NCI-H510A treated with DMSO at 0.1 percent for 48 hours (cell line): ENCODE measurements at regions not wholly inside any gene's neighbourhood (a gene's known extent, or its start where the extent isn't known, plus 50 kb on each side); places are given as distances from the start of the nearest gene placed in this dataset.

Experiments
- DNase-seq: peaks from one replicate; lab custom pipeline; 2025; lab: John Stamatoyannopoulos, UW

DNA sequence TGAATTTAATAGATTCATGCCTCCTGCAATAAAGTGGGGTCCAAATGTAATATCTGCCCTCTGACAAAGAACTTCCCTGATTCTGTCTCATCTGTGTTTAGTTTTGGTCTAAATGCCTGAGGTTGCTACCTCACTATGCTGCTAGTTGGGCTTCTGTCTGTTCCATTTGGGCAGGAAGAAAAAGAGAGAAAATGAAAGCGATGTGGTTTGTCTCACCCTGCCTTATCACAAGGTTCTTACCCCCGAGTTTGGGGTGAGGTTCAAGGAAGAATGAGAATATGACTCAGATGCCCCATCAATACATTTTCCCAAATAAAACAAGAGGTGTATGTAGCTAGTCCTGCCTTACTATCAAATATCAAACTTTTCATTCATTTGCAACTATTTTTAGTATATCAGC, 132.1 kb upstream of the MTAP start:
- no peak for DNase-seq

DNA sequence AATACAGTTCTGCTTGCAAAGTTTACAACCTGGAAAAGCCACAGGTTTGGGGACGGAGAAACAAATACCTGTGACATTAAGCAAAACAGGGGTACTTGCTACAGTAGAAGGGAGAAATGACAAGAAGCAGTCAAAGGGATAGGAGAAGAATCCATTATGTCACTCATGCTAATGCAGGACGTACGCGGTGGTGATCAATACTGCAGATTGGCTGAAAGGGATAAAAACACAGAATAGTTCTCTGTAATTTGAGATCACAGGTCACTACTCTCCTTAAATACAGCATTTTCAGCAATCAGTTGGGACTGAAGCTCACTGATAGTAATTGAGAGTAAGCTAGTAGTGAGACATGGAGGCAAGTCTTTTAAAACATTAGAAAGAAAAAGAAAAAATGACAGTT, 130.3 kb upstream of the MTAP start:
- DNase-seq, result no peak

DNA sequence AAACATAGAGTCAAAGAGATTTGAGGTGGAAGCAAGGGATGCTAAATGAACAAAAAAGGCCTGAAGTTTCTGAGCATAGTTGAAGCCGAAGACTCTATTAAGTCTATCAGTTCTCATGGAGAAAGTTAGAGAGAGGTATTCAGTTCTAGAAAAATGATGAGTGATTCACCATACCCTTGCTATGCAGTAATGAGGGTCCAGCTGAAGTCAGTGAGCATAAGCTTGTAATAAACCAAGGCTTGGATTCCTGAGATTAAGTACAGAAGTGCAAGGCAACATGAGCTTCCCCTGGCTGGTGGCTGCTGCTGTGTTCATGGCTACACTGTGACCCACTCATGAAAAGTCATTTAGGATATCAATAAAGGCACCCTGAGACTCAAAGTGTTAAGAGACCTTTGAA, 129.7 kb upstream of the MTAP start:
- no peak for DNase-seq

GRCh38 chr9:21674894-21675293, 127.5 kb upstream of the MTAP start:
- no peak for DNase-seq

GRCh38 chr9:21677387-21677786, 125.0 kb upstream of the MTAP start:
- no peak for DNase-seq

DNA sequence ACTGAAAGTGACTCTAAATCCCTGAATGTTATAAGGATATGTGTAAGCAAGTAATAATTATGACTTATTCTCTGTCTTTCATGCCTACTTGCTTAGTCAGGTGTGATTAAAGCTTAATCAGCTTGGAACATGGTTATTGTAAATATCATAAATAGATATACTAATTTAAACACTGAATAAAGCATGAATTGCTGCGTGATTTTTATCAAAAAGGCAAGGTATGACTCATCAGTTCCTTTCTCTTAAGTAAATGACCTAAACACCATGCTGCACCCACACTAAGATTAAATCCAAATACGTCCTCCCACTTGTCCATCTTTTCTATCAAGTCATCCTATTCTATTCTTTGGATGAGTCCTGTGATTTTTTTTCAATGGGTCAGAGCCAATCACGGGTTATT, 124.6 kb upstream of the MTAP start:
- no peak for DNase-seq

DNA sequence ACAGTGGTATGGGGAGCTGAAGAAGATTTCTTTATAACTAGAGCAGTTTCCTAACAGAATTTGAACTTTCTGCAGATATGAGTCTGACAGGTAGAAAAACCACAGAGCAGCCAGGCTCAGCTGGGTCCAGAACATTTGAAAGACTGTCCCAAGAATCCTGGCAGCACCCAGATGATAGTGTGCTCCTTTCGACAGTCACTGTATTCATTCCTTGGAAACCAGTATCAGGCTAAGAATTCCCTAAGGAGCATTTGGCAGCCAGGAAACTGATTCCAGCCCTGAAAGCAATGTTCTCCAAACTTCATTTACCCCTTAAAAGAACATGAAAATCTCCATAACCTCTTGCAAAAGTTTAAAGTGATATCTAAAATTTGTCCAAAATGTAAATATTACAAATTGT, 123.0 kb upstream of the MTAP start:
- no peak for DNase-seq

DNA sequence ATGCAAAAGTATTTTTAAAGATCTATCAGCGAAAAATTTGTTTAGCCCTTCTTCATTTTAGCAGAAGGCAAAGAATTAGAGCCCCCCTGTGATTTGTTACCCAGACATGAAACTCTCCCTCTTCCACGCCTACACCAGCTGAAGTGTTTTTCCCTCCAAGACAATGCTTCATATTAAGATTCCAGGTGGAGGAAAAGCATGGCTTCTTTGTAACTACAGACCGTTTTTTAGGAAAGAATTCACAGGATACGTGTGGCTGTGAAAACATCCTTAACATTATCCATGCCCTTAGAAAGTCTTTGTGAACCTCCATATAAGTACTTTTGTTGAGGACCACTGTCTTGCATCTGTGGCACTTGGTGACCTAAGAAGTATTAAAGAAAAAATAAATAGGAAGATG, 121.8 kb upstream of the MTAP start:
- no peak for DNase-seq

GRCh38 chr9:21681641-21682040, 120.8 kb upstream of the MTAP start:
- DNase-seq, result no peak

- no peak for DNase-seq
Measured at GRCh38 chr9:21682381-21682780, 120.1 kb upstream of the MTAP start.

- no peak for DNase-seq
Measured at GRCh38 chr9:21682981-21683380, 119.5 kb upstream of the MTAP start.

DNA sequence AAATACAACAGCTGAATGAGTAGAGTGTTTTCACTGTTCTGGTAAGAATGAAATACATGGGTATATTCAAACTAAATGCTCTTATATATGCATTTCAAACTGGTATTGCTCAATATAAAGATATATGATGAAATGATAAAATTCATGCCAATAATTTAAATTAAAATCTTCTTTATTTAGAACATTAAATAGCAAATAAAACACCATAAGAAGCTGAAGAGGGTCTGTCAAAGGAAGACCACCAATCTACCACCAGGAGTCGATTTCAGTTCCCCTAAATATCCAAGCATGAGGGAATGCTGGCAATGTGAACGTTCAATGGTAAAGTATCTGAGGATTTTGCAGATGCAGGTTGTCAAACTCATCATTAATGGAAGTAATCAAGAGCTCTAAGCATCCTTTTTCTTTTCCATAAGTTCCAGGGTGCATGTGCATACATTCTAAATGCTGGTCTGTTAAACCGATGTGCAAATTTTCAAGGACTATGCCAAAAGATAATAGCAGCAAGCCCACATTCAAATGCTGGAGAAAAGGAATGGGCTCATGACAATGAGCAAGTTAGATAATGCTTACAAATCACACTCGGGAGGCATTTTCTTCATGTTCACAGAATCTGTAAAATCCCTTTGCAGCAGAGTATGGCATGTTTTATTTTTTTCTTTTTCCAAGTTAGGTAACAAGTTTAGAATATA, 118.8 kb upstream of the MTAP start:
- no peak for DNase-seq

- no peak for DNase-seq
Measured at GRCh38 chr9:21684231-21684630, 118.2 kb upstream of the MTAP start.

GRCh38 chr9:21684831-21685362, 117.5 kb upstream of the MTAP start:
- DNase-seq, result no peak

DNA sequence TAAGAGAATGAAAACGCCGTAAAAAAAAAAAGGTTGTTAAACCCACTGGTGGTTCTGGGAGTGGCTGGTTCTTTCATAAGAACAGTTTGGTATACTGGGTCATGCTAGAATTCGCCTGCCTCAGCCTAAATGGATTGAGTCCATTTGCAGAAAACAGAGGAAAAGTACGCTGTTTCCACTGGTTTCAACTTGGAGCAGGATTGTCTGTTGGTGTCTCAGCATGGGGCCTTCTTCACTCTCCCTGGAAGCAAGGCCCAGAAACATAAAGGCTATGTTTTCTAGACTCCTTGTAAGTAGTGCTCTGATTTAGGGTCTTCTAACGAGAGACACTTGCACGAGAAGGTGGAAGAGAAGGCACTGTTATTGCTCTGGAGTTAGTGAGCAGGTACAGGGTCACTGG, 116.9 kb upstream of the MTAP start:
- no peak for DNase-seq

GRCh38 chr9:21686738-21687137, 115.7 kb upstream of the MTAP start:
- no peak for DNase-seq

GRCh38 chr9:21687351-21687750, 115.1 kb upstream of the MTAP start:
- DNase-seq, result no peak

DNA sequence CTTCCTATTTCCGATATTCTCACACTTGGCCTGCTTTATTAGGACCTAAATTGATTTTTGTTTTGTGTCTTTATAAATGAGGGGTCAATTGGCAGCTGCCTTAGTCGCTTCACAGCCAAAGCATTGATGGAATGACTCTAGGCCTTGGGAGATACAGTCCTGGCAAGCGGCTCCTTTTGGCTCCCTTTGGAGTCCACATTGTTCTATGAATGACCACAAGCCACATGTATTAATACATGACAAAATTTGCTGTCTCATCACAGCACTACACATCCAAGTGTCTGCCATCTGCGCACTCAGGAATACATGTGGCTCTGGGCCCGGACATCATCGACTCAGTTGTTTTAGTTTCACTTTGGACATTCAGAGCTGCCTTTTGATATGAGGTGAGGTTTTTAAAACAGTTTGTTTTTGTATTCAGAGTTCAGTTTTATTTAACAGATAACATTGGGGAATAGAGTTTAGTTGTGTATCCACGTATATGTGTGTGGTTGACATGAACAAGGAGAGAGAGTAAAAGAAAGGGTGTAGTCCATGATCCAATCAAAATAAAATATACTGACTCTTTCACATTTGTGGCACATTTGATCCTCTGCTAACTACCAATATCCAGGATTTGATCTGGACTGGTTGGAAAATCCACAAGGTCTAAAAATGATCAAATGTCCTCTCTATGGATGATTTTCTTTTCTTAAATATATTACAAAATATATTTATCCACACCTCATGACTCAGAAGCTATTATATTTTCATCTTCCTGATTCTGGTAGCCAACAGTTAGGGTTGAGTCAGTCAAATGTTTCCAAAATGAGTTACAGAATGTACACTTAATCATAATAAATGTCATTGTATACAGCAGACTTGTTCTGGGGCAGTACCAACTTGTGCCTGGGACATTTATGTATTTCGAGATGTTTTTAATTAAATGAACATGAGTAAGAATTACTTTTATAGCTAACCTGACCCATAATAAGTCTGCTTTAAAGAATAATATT, 114.0 kb upstream of the MTAP start:
- no peak for DNase-seq

DNA sequence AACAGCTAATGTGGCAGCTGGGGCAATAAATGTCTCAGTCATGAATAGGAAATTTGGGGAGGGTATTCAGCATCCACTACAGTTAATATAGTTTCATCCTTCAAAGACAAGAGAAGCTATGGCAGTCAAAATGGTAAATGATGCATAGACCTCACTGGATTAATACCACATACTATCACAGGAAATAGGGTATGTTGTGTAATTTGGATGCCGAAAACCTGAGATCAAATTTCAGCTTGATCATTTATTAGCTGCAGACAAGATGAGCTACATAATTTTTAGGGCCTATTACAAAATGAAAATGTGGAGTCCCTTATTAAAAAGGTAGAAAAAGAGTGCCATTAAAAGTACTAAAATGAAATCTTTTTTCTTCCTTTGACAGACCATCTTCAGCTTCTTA, 112.6 kb upstream of the MTAP start:
- DNase-seq, result no peak

DNA sequence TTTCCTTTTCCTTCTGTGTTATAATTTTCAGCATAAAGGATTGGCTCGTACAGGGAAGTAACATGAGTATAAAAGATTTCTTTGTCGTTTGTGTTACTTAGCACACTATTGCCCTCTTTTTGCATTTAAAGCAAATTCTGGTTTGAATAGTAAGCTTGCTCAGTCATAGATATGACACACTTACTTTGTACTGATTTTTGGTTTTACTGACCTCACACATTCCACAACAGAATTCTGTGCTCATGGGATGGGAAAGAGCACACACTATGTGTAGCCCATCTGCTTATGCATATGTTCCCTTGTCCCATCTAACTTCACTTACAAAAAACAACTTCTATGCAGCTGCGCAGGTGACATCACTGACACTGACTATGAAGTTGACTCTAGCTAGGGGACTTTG, 111.9 kb upstream of the MTAP start:
- no peak for DNase-seq

DNA sequence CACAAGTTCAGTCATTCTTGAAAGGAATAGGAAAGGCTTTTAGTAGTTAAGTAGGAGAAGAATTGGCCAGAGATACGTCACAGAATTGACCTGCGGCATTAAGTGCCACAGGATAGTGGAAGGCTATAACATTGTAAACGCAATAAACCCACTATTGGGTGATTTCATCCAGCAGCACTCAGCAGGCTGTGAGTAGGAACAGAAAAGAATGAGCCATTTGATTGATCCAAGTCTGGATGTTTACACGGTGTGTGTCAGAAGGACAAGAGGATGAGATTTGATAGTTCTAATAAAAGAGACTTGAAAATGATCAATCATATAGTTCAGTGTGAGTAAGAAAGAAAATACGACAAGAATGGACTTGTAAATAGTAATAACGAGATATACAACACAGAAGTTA, 110.0 kb upstream of the MTAP start:
- no peak for DNase-seq

DNA sequence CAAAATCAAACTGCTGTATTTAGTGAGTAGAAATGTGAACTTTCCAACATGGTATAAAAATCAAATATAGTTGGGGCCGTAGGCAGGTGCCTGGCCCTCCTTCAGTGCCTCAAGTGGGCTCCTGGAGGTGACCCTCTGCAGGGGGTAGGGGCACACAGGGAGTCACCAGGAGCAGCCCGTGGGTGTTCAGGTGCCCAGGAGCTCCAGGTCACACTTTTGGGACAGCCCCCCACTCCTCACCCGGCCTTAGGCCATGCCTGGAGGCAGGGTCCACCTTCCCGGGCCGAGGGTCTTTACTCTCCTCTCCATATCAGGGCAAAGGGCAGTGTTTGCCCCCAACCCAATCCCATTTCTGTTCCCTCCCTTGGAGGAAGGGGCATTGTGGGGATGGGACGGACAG, 108.0 kb upstream of the MTAP start:
- DNase-seq, result no peak

- no peak for DNase-seq
Measured at GRCh38 chr9:21695443-21695842, 107.0 kb upstream of the MTAP start.
